ENCODE measurements at regions not wholly inside any gene's neighbourhood (a gene's known extent, or its start where the extent isn't known, plus 50 kb on each side); places are given as distances from the start of the nearest gene placed in this dataset.
A peak's percentile ranks its signal among the peaks of the same experiment; 100 is the strongest.

- H3K79me1 ChIP-seq (ENCODE audit: low read depth, low read length): no peaks in the 10 kb centered on the region
- peaks cover 0 to 3% of the 10 kb centered on the region in 2 donors for H3K4me1 ChIP-seq (ENCODE audit: control insufficient read depth in 2 of 2, insufficient read depth in 1 of 2, low read depth in 1 of 2, low read length in 2 of 2)
- no CpG with 5 or more reads among the region's 4 CpGs for WGBS, 2 donors (ENCODE audit: extremely low coverage in 2 of 2, insufficient read length in 2 of 2, insufficient replicate concordance in 1 of 2)
These were observed 215.6 kb upstream of the MAF start for GRCh38 chr16:79816081-79816497.

DNA sequence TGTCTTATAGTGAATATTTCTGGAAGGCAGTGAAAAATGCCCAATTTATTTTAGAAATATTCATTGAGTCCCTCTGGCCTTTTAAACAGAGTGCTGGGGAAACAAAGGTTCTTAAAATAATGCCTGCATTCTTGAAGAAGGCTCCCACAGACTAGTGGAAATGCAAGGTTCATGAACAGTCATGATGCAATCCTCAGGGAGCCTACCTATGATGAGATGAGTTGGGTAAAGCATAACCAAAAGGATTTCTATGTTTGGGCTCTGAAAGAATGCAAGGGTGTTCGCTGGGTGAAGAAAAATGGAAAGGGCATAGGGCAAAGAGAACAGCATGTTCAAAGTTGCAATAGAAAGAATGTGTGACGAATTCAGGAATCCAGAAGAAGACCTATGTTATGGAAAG lies 214.5 kb upstream of the MAF start:
- Histone ChIP-seq H3K23ac (ENCODE audit: low read depth, low read length, poor library complexity) (no peak overlapping the region), H2AFZ (ENCODE audit: low read length) (no peak overlapping the region), H2BK12ac (ENCODE audit: low read length) (no peak overlapping the region), H2BK15ac (ENCODE audit: low read length) (no peak overlapping the region), H3K9me3 (replicated peaks in 1 of 2; ENCODE audit: control insufficient read depth in 2 of 2, insufficient read depth in 1 of 2, low read depth in 1 of 2, low read length in 2 of 2) (no peaks in the 10 kb centered on the region), H3K4ac (ENCODE audit: low read length) (no peak overlapping the region), H3K79me1 (ENCODE audit: low read depth, low read length) (no peaks in the 10 kb centered on the region), H2BK120ac (ENCODE audit: low read depth, low read length) (no peak overlapping the region), H3K27ac (replicated peaks; ENCODE audit: low read length) (no peak overlapping the region), H3K9ac (ENCODE audit: low read depth, low read length, poor library complexity) (no peak overlapping the region), H3K27me3 (ENCODE audit: control insufficient read depth in 3 of 3, insufficient read depth in 3 of 3, low read depth in 1 of 3, low read length in 3 of 3) (no peaks in the 10 kb centered on the region), H2AK5ac (ENCODE audit: low read depth, low read length) (no peak overlapping the region), H2BK5ac (ENCODE audit: low read length) (no peak overlapping the region), H3K4me3 (ENCODE audit: low read length in 2 of 2) (no peak overlapping the region), H3K18ac (ENCODE audit: low read length) (no peak overlapping the region), H4K91ac (ENCODE audit: low read depth, low read length, poor library complexity) (no peak overlapping the region), H3K4me2 (ENCODE audit: insufficient read depth, low read length, poor library complexity, severe bottlenecking) (no peak overlapping the region), H3K4me1 (ENCODE audit: control insufficient read depth in 2 of 2, insufficient read depth in 1 of 2, low read depth in 1 of 2, low read length in 2 of 2) (peaks cover 0 to 7% of the 10 kb centered on the region in 2 donors), H4K8ac (ENCODE audit: low read depth, low read length) (no peak overlapping the region), H3K14ac (ENCODE audit: low read length) (peak overlapping the region; percentile 14), H3K36me3 (replicated peaks in 1 of 2; ENCODE audit: control insufficient read depth in 2 of 2, insufficient read depth in 2 of 2, low read length in 2 of 2) (no peaks in the 10 kb centered on the region)
- DNase-seq (ENCODE audit: low spot score): no peak
- WGBS, 2 donors (ENCODE audit: extremely low coverage in 2 of 2, insufficient read length in 2 of 2, insufficient replicate concordance in 1 of 2): no CpG with 5 or more reads among the region's 2 CpGs

More at GRCh38 chr16:79816081-79816497, 215.6 kb upstream of the MAF start:
- Histone ChIP-seq H2BK15ac (ENCODE audit: low read length) (no peak overlapping the region), H3K27me3 (ENCODE audit: control insufficient read depth in 3 of 3, insufficient read depth in 3 of 3, low read depth in 1 of 3, low read length in 3 of 3) (no peaks in the 10 kb centered on the region), H3K4me2 (ENCODE audit: insufficient read depth, low read length, poor library complexity, severe bottlenecking) (no peak overlapping the region), H3K14ac (ENCODE audit: low read length) (no peak overlapping the region), H2BK12ac (ENCODE audit: low read length) (no peak overlapping the region), H2BK5ac (ENCODE audit: low read length) (no peak overlapping the region), H3K27ac (replicated peaks; ENCODE audit: low read length) (no peak overlapping the region), H3K36me3 (replicated peaks in 1 of 2; ENCODE audit: control insufficient read depth in 2 of 2, insufficient read depth in 2 of 2, low read length in 2 of 2) (no peaks in the 10 kb centered on the region), H3K18ac (ENCODE audit: low read length) (no peak overlapping the region), H3K23ac (ENCODE audit: low read depth, low read length, poor library complexity) (no peak overlapping the region), H3K4me3 (ENCODE audit: low read length in 2 of 2) (no peak overlapping the region), H3K9ac (ENCODE audit: low read depth, low read length, poor library complexity) (no peak overlapping the region), H2AFZ (ENCODE audit: low read length) (no peak overlapping the region), H2BK120ac (ENCODE audit: low read depth, low read length) (no peak overlapping the region), H4K91ac (ENCODE audit: low read depth, low read length, poor library complexity) (peak overlapping the region; percentile 6), H3K4ac (ENCODE audit: low read length) (no peak overlapping the region), H2AK5ac (ENCODE audit: low read depth, low read length) (no peak overlapping the region), H4K8ac (ENCODE audit: low read depth, low read length) (no peak overlapping the region), H3K9me3 (replicated peaks in 1 of 2; ENCODE audit: control insufficient read depth in 2 of 2, insufficient read depth in 1 of 2, low read depth in 1 of 2, low read length in 2 of 2) (no peaks in the 10 kb centered on the region)
- DNase-seq (ENCODE audit: low spot score): no peak

- no peak overlapping the region for H3K14ac ChIP-seq (ENCODE audit: low read length)
- no peak overlapping the region for H2BK15ac ChIP-seq (ENCODE audit: low read length)
- no peak overlapping the region for H2BK12ac ChIP-seq (ENCODE audit: low read length)
- H4K91ac ChIP-seq (ENCODE audit: low read depth, low read length, poor library complexity): no peak overlapping the region
- no peak overlapping the region for H3K18ac ChIP-seq (ENCODE audit: low read length)
- H2BK120ac ChIP-seq (ENCODE audit: low read depth, low read length): no peak overlapping the region
- H3K79me1 ChIP-seq (ENCODE audit: low read depth, low read length): no peaks in the 10 kb centered on the region
- no peak overlapping the region for H4K8ac ChIP-seq (ENCODE audit: low read depth, low read length)
- no peaks in the 10 kb centered on the region for H3K27me3 ChIP-seq (ENCODE audit: control insufficient read depth in 3 of 3, insufficient read depth in 3 of 3, low read depth in 1 of 3, low read length in 3 of 3)
- H2BK5ac ChIP-seq (ENCODE audit: low read length): no peak overlapping the region
- H3K9ac ChIP-seq (ENCODE audit: low read depth, low read length, poor library complexity): no peak overlapping the region
- no peak overlapping the region for H3K23ac ChIP-seq (ENCODE audit: low read depth, low read length, poor library complexity)
- no peaks in the 10 kb centered on the region for H3K36me3 ChIP-seq (replicated peaks in 1 of 2; ENCODE audit: control insufficient read depth in 2 of 2, insufficient read depth in 2 of 2, low read length in 2 of 2)
- H2AFZ ChIP-seq (ENCODE audit: low read length): no peak overlapping the region
- no peak overlapping the region for H3K4me3 ChIP-seq (ENCODE audit: low read length in 2 of 2)
- no peak overlapping the region for H2AK5ac ChIP-seq (ENCODE audit: low read depth, low read length)
- no peak overlapping the region for H3K4ac ChIP-seq (ENCODE audit: low read length)
- H3K4me2 ChIP-seq (ENCODE audit: insufficient read depth, low read length, poor library complexity, severe bottlenecking): no peak overlapping the region
- H3K27ac ChIP-seq (replicated peaks; ENCODE audit: low read length): no peak overlapping the region
- H3K4me1 ChIP-seq (ENCODE audit: control insufficient read depth in 2 of 2, insufficient read depth in 1 of 2, low read depth in 1 of 2, low read length in 2 of 2): peaks cover 0 to 7% of the 10 kb centered on the region in 2 donors
- no peaks in the 10 kb centered on the region for H3K9me3 ChIP-seq (replicated peaks in 1 of 2; ENCODE audit: control insufficient read depth in 2 of 2, insufficient read depth in 1 of 2, low read depth in 1 of 2, low read length in 2 of 2)
- DNase-seq (ENCODE audit: low spot score): no peak
- WGBS, 2 donors (ENCODE audit: extremely low coverage in 2 of 2, insufficient read length in 2 of 2, insufficient replicate concordance in 1 of 2): no CpG with 5 or more reads among the region's 2 CpGs
These were observed 213.6 kb upstream of the MAF start for GRCh38 chr16:79814124-79814523.

DNA sequence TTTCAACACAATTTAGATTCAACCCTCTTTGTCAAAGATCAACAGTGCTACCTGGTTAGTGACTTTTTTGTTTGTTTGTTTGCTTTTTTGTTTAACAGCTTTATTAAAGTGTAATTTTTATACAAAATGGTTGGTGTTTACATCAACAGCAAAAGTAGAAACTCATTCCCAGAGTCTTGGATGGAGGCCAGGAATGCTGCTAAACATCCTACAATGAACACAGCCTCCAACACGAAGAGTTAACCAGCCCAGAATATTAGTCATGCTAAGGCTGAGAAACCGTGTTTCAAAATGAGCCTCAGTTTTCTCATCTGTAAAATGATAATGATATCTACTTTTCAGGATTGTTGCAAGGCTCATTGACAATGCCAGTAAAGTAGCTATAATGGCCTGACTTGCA lies 211.0 kb upstream of the MAF start:
- no peak overlapping the region for H2BK5ac ChIP-seq (ENCODE audit: low read length)
- H3K36me3 ChIP-seq (replicated peaks in 1 of 2; ENCODE audit: control insufficient read depth in 2 of 2, insufficient read depth in 2 of 2, low read length in 2 of 2): no peaks in the 10 kb centered on the region
- H3K27ac ChIP-seq (replicated peaks; ENCODE audit: low read length): no peak overlapping the region
- H3K23ac ChIP-seq (ENCODE audit: low read depth, low read length, poor library complexity): no peak overlapping the region
- no peaks in the 10 kb centered on the region for H3K9me3 ChIP-seq (replicated peaks in 1 of 2; ENCODE audit: control insufficient read depth in 2 of 2, insufficient read depth in 1 of 2, low read depth in 1 of 2, low read length in 2 of 2)
- H3K27me3 ChIP-seq (ENCODE audit: control insufficient read depth in 3 of 3, insufficient read depth in 3 of 3, low read depth in 1 of 3, low read length in 3 of 3): no peaks in the 10 kb centered on the region
- no peak overlapping the region for H3K9ac ChIP-seq (ENCODE audit: low read depth, low read length, poor library complexity)
- no peak overlapping the region for H3K4me3 ChIP-seq (ENCODE audit: low read length in 2 of 2)
- H3K14ac ChIP-seq (ENCODE audit: low read length): no peak overlapping the region
- no peak overlapping the region for H3K4ac ChIP-seq (ENCODE audit: low read length)
- H3K4me1 ChIP-seq (ENCODE audit: control insufficient read depth in 2 of 2, insufficient read depth in 1 of 2, low read depth in 1 of 2, low read length in 2 of 2): peaks cover 0 to 7% of the 10 kb centered on the region in 2 donors
- no peak overlapping the region for H2AK5ac ChIP-seq (ENCODE audit: low read depth, low read length)
- no peak overlapping the region for H2AFZ ChIP-seq (ENCODE audit: low read length)
- no peak overlapping the region for H4K8ac ChIP-seq (ENCODE audit: low read depth, low read length)
- H3K4me2 ChIP-seq (ENCODE audit: insufficient read depth, low read length, poor library complexity, severe bottlenecking): no peak overlapping the region
- H3K79me1 ChIP-seq (ENCODE audit: low read depth, low read length): no peaks in the 10 kb centered on the region
- DNase-seq (ENCODE audit: low spot score): no peak
- no peak overlapping the region for H2BK120ac ChIP-seq (ENCODE audit: low read depth, low read length)
- H2BK12ac ChIP-seq (ENCODE audit: low read length): no peak overlapping the region
- no peak overlapping the region for H2BK15ac ChIP-seq (ENCODE audit: low read length)
- H4K91ac ChIP-seq (ENCODE audit: low read depth, low read length, poor library complexity): no peak overlapping the region
- H3K18ac ChIP-seq (ENCODE audit: low read length): no peak overlapping the region
- WGBS, 2 donors (ENCODE audit: extremely low coverage in 2 of 2, insufficient read length in 2 of 2, insufficient replicate concordance in 1 of 2): no CpG with 5 or more reads among the region's 2 CpGs

All from neuronal stem cell (in vitro differentiated cells).